HepG2 (cell line): ENCODE measurements at regions not wholly inside any gene's neighbourhood (a gene's known extent, or its start where the extent isn't known, plus 50 kb on each side); places are given as distances from the start of the nearest gene placed in this dataset.

ENCODE experiments used
- RNF2 ChIP-seq: fragments of 450-650 bp; conservative IDR thresholded peaks from 2 replicates; pipeline ENCODE4 v1.6.1; 2016; ENCODE audit warnings: low read depth
- ZNF274 ChIP-seq: sonication (generic); formaldehyde crosslinking; IDR thresholded peaks from 2 replicates; pipeline ENCODE4 v1.5.1; 2020; ENCODE audit warnings: mild to moderate bottlenecking, missing genetic modification reagents

- TF ChIP-seq ZNF274 (CRISPR knock-in tag) (no peak), RNF2 (no peak)
Measured at GRCh38 chr2:45141883-45142866, 132.9 kb upstream of the SIX2 start.
